Jurkat, Clone E6-1 (cell line): ENCODE measurements at regions not wholly inside any gene's neighbourhood (a gene's known extent, or its start where the extent isn't known, plus 50 kb on each side); places are given as distances from the start of the nearest gene placed in this dataset.
A peak's percentile ranks its signal among the peaks of the same experiment; 100 is the strongest.

ENCODE experiments used
- DNase-seq: peaks from one replicate; pipeline ENCODE4 v3.0.0-alpha.2; 2011; ENCODE audit warnings: low read depth, low spot score
- H3K4me3 ChIP-seq: 2 replicates; pipeline ENCODE4 v1.5.1; 2011; ENCODE audit warnings: mild to moderate bottlenecking, low read length, control low read depth, moderate library complexity

GRCh38 chr5:89916131-89916530, 493.4 kb downstream of the CETN3 start:
- H3K4me3 ChIP-seq = no peak overlapping the region
- no peak for DNase-seq

- no peak for DNase-seq
- no peak overlapping the region for H3K4me3 ChIP-seq
Observed at GRCh38 chr5:89908876-89909275, 500.7 kb downstream of the CETN3 start.

- H3K4me3 ChIP-seq = no peak overlapping the region
- DNase-seq = no peak
Observed at GRCh38 chr5:89904442-89904841, 505.1 kb downstream of the CETN3 start.

- no peak for DNase-seq
- H3K4me3 ChIP-seq = no peak overlapping the region
Observed at GRCh38 chr5:89901983-89902382, 507.6 kb downstream of the CETN3 start.

GRCh38 chr5:89901346-89901745, 508.2 kb downstream of the CETN3 start:
- no peak overlapping the region for H3K4me3 ChIP-seq
- no peak for DNase-seq

- no peak for DNase-seq
- H3K4me3 ChIP-seq = no peak overlapping the region
Observed at GRCh38 chr5:89900346-89900745, 509.2 kb downstream of the CETN3 start.

GRCh38 chr5:89899559-89899958, 510.0 kb downstream of the CETN3 start:
- no peak for DNase-seq
- no peak overlapping the region for H3K4me3 ChIP-seq

- H3K4me3 ChIP-seq = no peak overlapping the region
- no peak for DNase-seq
Observed at GRCh38 chr5:89893546-89893945, 516.0 kb downstream of the CETN3 start.

- no peak overlapping the region for H3K4me3 ChIP-seq
- DNase-seq = no peak
Observed at GRCh38 chr5:89885670-89886069, 523.9 kb downstream of the CETN3 start.

- no peak for DNase-seq
- H3K4me3 ChIP-seq = no peak overlapping the region
Observed at GRCh38 chr5:89883967-89884366, 525.6 kb downstream of the CETN3 start.

GRCh38 chr5:89878140-89879132, 531.1 kb downstream of the CETN3 start:
- DNase-seq = peak; percentile 2

GRCh38 chr5:89871906-89872305, 537.6 kb downstream of the CETN3 start:
- no peak for DNase-seq
- H3K4me3 ChIP-seq = no peak overlapping the region

More at GRCh38 chr5:89878140-89879132, 531.1 kb downstream of the CETN3 start:
- no peak overlapping the region for H3K4me3 ChIP-seq

- no peak for DNase-seq
- H3K4me3 ChIP-seq = no peak overlapping the region
Observed at GRCh38 chr5:89869346-89869745, 540.2 kb downstream of the CETN3 start.

- no peak overlapping the region for H3K4me3 ChIP-seq
- DNase-seq = no peak
Observed at GRCh38 chr5:89866410-89866809, 543.1 kb downstream of the CETN3 start.

- no peak overlapping the region for H3K4me3 ChIP-seq
- DNase-seq = no peak
Observed at GRCh38 chr5:89864941-89865340, 544.6 kb downstream of the CETN3 start.

- no peak for DNase-seq
- H3K4me3 ChIP-seq = no peak overlapping the region
Observed at GRCh38 chr5:89857790-89858189, 551.8 kb downstream of the CETN3 start.

GRCh38 chr5:89855417-89855816, 554.1 kb downstream of the CETN3 start:
- no peak for DNase-seq
- H3K4me3 ChIP-seq = no peak overlapping the region

- no peak for DNase-seq
- no peak overlapping the region for H3K4me3 ChIP-seq
Observed at GRCh38 chr5:89851911-89852310, 557.6 kb downstream of the CETN3 start.

GRCh38 chr5:89850513-89850865, 559.1 kb downstream of the CETN3 start:
- H3K4me3 ChIP-seq = no peak overlapping the region
- no peak for DNase-seq

- no peak for DNase-seq
- no peak overlapping the region for H3K4me3 ChIP-seq
Observed at GRCh38 chr5:89849830-89850512, 559.6 kb downstream of the CETN3 start.
